A549 (cell line): ENCODE measurements at regions not wholly inside any gene's neighbourhood (a gene's known extent, or its start where the extent isn't known, plus 50 kb on each side); places are given as distances from the start of the nearest gene placed in this dataset.

Experiments used
- ATAC-seq, 2 experiments: fragments of 200-7000 bp in 1 of 2; fragments of >200 bp in 1 of 2; cut with Nextera tagmentation in 1 of 2; cut with Tn5 transposase in 1 of 2; 3 replicates each; pipeline versions ENCODE4 v1.8.0 to v1.9.1; 2018 to 2020; ENCODE audit warnings: mild to moderate bottlenecking in 1 of 2, moderate library complexity in 1 of 2
- CTCF ChIA-PET: fragments of 300-600 bp; sonication (Branson Sonifier 250); formaldehyde crosslinking; extraction: SDS; loops from one replicate; lab custom pipeline; 2021; ENCODE audit warnings: antibody characterized with exemption, inconsistent platforms; lab: Yijun Ruan, JAX
- POLR2A ChIA-PET: fragments of 350-600 bp; formaldehyde crosslinking; extraction: SDS; loops from one replicate; lab custom pipeline; 2021; ENCODE audit warnings: antibody characterized with exemption, inconsistent platforms; lab: Yijun Ruan, JAX
- DNase-seq, 2 experiments: peaks; one replicate each; pipeline versions ENCODE4 v3.0.0 to v3.0.0-alpha.2; 2011 to 2016; ENCODE audit warnings: low read depth in 1 of 2, low spot score in 1 of 2
- FAIRE-seq: peaks from 2 replicates; lab custom pipeline; 2011; peaks lifted over from hg19 to GRCh38; lab: Jason Lieb, UNC
- H3K27ac ChIP-seq, 2 experiments: fragments of >200 bp; sonication (Bioruptor Twin); formaldehyde crosslinking; 3 replicates each; pipeline ENCODE4 v1.5.1; 2016 to 2017
- H3K4me1 ChIP-seq: fragments of >200 bp; sonication (Bioruptor Twin); formaldehyde crosslinking; 3 replicates; pipeline ENCODE4 v1.6.1; 2016
- H3K4me2 ChIP-seq: fragments of >200 bp; sonication (Bioruptor Twin); formaldehyde crosslinking; 3 replicates; pipeline ENCODE4 v1.6.1; 2016
- H3K4me3 ChIP-seq: fragments of >200 bp; sonication (Bioruptor Twin); formaldehyde crosslinking; 3 replicates; pipeline ENCODE4 v1.5.1; 2016
- H3K9me3 ChIP-seq: fragments of >200 bp; sonication (Bioruptor Twin); formaldehyde crosslinking; 3 replicates; pipeline ENCODE4 v1.6.1; 2016
- BCL3 ChIP-seq: fragments of >200 bp; sonication (Bioruptor Twin); formaldehyde crosslinking; IDR thresholded peaks from 3 replicates; pipeline ENCODE4 v1.6.1; 2016
- CBX2 ChIP-seq: fragments of 200-600 bp; sonication (generic); IDR thresholded peaks from 2 replicates; pipeline ENCODE4 v1.6.1; 2016; ENCODE audit warnings: low read depth, mild to moderate bottlenecking, borderline replicate concordance
- CBX8 ChIP-seq: fragments of 200-600 bp; sonication (generic); IDR thresholded peaks from 2 replicates; pipeline ENCODE4 v1.6.1; 2016
- CEBPB ChIP-seq, 2 experiments: fragments of >200 bp in 1 of 2; sonication (Bioruptor Twin) in 1 of 2; formaldehyde crosslinking in 1 of 2; IDR thresholded peaks; 2 replicates each; pipeline ENCODE4 v1.6.1; 2012 to 2016
- CHD2 ChIP-seq: fragments of 150-350 bp; IDR thresholded peaks from 2 replicates; pipeline ENCODE4 v1.6.1; 2014; ENCODE audit warnings: low read length; ENCODE audit not compliant: partially characterized antibody
- CTCF ChIP-seq: fragments of >200 bp; sonication (Bioruptor Twin); formaldehyde crosslinking; IDR thresholded peaks from 3 replicates; pipeline ENCODE4 v1.5.1; 2016
- EHF ChIP-seq: fragments of 250-450 bp; sonication (Bioruptor Pico); IDR thresholded peaks from 2 replicates; pipeline ENCODE4 v1.5.0; 2020; ENCODE audit warnings: mild to moderate bottlenecking
- ELK1 ChIP-seq: fragments of 150-350 bp; IDR thresholded peaks from 2 replicates; pipeline ENCODE4 v1.6.1; 2014; ENCODE audit warnings: low read depth, mild to moderate bottlenecking, low read length
- FOSB ChIP-seq: fragments of 250-450 bp; sonication (Bioruptor Pico); IDR thresholded peaks from 2 replicates; pipeline ENCODE4 v1.5.0; 2020; ENCODE audit warnings: mild to moderate bottlenecking, moderate library complexity
- FOSL2 ChIP-seq, 2 experiments: fragments of 450-650 bp in 1 of 2; fragments of >200 bp in 1 of 2; sonication (Bioruptor Twin) in 1 of 2; formaldehyde crosslinking; IDR thresholded peaks; 2 replicates each; pipeline versions ENCODE4 v1.5.0 to v1.6.1; 2016 to 2020; ENCODE audit warnings: mild to moderate bottlenecking in 1 of 2, moderate library complexity in 1 of 2
- FOXS1 ChIP-seq: fragments of 250-450 bp; sonication (Bioruptor Pico); IDR thresholded peaks from 2 replicates; pipeline ENCODE4 v1.5.0; 2020; ENCODE audit warnings: mild to moderate bottlenecking, moderate library complexity
- HDAC2 ChIP-seq: fragments of 200-600 bp; sonication (generic); IDR thresholded peaks from 2 replicates; pipeline ENCODE4 v1.6.1; 2016
- HMGXB4 ChIP-seq: fragments of 250-450 bp; sonication (Bioruptor Pico); IDR thresholded peaks from 2 replicates; pipeline ENCODE4 v1.5.0; 2021; ENCODE audit warnings: mild to moderate bottlenecking, moderate library complexity, borderline replicate concordance
- HOXB5 ChIP-seq: fragments of 250-450 bp; sonication (Bioruptor Pico); IDR thresholded peaks from 2 replicates; pipeline ENCODE4 v1.5.0; 2020; ENCODE audit warnings: mild to moderate bottlenecking, moderate library complexity
- JUN ChIP-seq, 2 experiments: fragments of >200 bp; sonication (Bioruptor Twin); formaldehyde crosslinking; IDR thresholded peaks; 2 replicates in 1 of 2; 3 replicates in 1 of 2; pipeline ENCODE4 v1.6.1; 2016 to 2017
- KDM1A ChIP-seq: fragments of 200-600 bp; sonication (generic); IDR thresholded peaks from 2 replicates; pipeline ENCODE4 v1.6.1; 2016; ENCODE audit warnings: low read depth, mild to moderate bottlenecking
- KDM5A ChIP-seq: fragments of 200-600 bp; sonication (generic); IDR thresholded peaks from 2 replicates; pipeline ENCODE4 v1.6.1; 2016; ENCODE audit warnings: antibody characterized with exemption, mild to moderate bottlenecking
- MAFK ChIP-seq: fragments of 450-650 bp; IDR thresholded peaks from 2 replicates; pipeline ENCODE4 v1.6.1; 2014; ENCODE audit not compliant: partially characterized antibody
- MAZ ChIP-seq: fragments of 150-350 bp; IDR thresholded peaks from 2 replicates; pipeline ENCODE4 v1.6.1; 2014; ENCODE audit warnings: antibody characterized with exemption, low read depth, low read length, borderline replicate concordance
- PBX3 ChIP-seq: IDR thresholded peaks from 2 replicates; pipeline ENCODE4 v1.6.1; 2012
- PHF8 ChIP-seq: fragments of 200-600 bp; sonication (generic); IDR thresholded peaks from 2 replicates; pipeline ENCODE4 v1.6.1; 2016; ENCODE audit warnings: low read depth, mild to moderate bottlenecking, antibody characterized with exemption, moderate library complexity, borderline replicate concordance
- POLR2A ChIP-seq: IDR thresholded peaks from 2 replicates; pipeline ENCODE4 v1.6.1; 2012; ENCODE audit warnings: mild to moderate bottlenecking, low read length
- POLR2AphosphoS2 ChIP-seq: conservative IDR thresholded peaks from 2 replicates; pipeline ENCODE4 v1.6.1; 2012; ENCODE audit warnings: low read length, improper control_type of control experiment, inconsistent platforms
- RAD21 ChIP-seq, 2 experiments: fragments of >200 bp in 1 of 2; sonication (Bioruptor Twin) in 1 of 2; formaldehyde crosslinking in 1 of 2; IDR thresholded peaks in 1 of 2; conservative IDR thresholded peaks in 1 of 2; 2 replicates in 1 of 2; 3 replicates in 1 of 2; pipeline ENCODE4 v1.6.1; 2012 to 2018; ENCODE audit warnings: inconsistent platforms in 1 of 2
- RNF2 ChIP-seq: fragments of 200-600 bp; sonication (generic); IDR thresholded peaks from 2 replicates; pipeline ENCODE4 v1.6.1; 2016; ENCODE audit warnings: low read depth, mild to moderate bottlenecking, antibody characterized with exemption, moderate library complexity, borderline replicate concordance
- SMC3 ChIP-seq: fragments of >200 bp; sonication (Bioruptor Twin); formaldehyde crosslinking; IDR thresholded peaks from 3 replicates; pipeline ENCODE4 v1.6.1; 2018; ENCODE audit warnings: inconsistent platforms
- TFCP2L1 ChIP-seq: fragments of 250-450 bp; sonication (Bioruptor Pico); IDR thresholded peaks from 2 replicates; pipeline ENCODE4 v1.5.0; 2021; ENCODE audit warnings: mild to moderate bottlenecking
- USF2 ChIP-seq: fragments of 450-650 bp; IDR thresholded peaks from 2 replicates; pipeline ENCODE4 v1.6.1; 2014; ENCODE audit warnings: antibody characterized with exemption
- ZC3H11A ChIP-seq: fragments of 450-650 bp; IDR thresholded peaks from 2 replicates; pipeline ENCODE4 v1.6.1; 2014; ENCODE audit warnings: antibody characterized with exemption, mild to moderate bottlenecking
- ZNF302 ChIP-seq: fragments of 250-450 bp; sonication (Bioruptor Pico); IDR thresholded peaks from 2 replicates; pipeline ENCODE4 v1.9.0; 2021; ENCODE audit warnings: inconsistent platforms, mild to moderate bottlenecking, moderate library complexity
- WGBS: methylation state at CpG from one replicate; pipeline ENCODE4 v1.1.6; 2017; ENCODE audit errors: missing lambda C conversion rate; 5-methylcytosine and 5-hydroxymethylcytosine counted together

- DNase-seq (no peak), FAIRE-seq (no peak), ATAC-seq (no peak)
- ChIA-PET POLR2A (no interaction called here), CTCF (interaction anchor here (1.1 kb wide), 1 partner anchor 11 kb away, joined by 3 read pairs; no protein-coding TSS in a partner anchor)
- WGBS, result 9% methylated on average over 10 of the region's 10 CpGs
- TF ChIP-seq KDM1A, result no peak
- TF ChIP-seq USF2, result no peak
- TF ChIP-seq ZC3H11A, result no peak
- no peak for TF ChIP-seq CTCF
- TF ChIP-seq FOSB, result no peak
- TF ChIP-seq PBX3, result no peak
- no peak for TF ChIP-seq PHF8
- TF ChIP-seq FOSL2 (IDR thresholded peaks at IDR 0.05), result no peak
- no peak for TF ChIP-seq FOSL2 (CRISPR knock-in tag; IDR thresholded peaks at IDR 0.05)
- no peak for TF ChIP-seq CBX8
- no peak for TF ChIP-seq JUN (IDR thresholded peaks at IDR 0.05)
- TF ChIP-seq MAFK, result no peak
- no peak for TF ChIP-seq FOXS1 (CRISPR knock-in tag)
- no peak for TF ChIP-seq HDAC2
- TF ChIP-seq KDM5A, result no peak
- TF ChIP-seq POLR2A, result no peak
- no peak for TF ChIP-seq BCL3
- TF ChIP-seq EHF, result no peak
- no peak for TF ChIP-seq RNF2
- no peak for TF ChIP-seq TFCP2L1 (CRISPR knock-in tag)
- TF ChIP-seq HOXB5 (CRISPR knock-in tag), result no peak
- no peak overlapping the region for H3K4me2 ChIP-seq
- H3K4me3 ChIP-seq, result no peak overlapping the region
- no peaks in the 10 kb centered on the region for H3K9me3 ChIP-seq
- no peaks in the 10 kb centered on the region for H3K4me1 ChIP-seq
- H3K27ac ChIP-seq, result no peak overlapping the region
Observed at GRCh38 chr1:208450958-208451357, 206.8 kb upstream of the PLXNA2 start.

- Histone ChIP-seq H3K4me3 (no peak overlapping the region), H3K9me3 (no peaks in the 10 kb centered on the region), H3K4me1 (no peaks in the 10 kb centered on the region), H3K27ac (no peak overlapping the region), H3K4me2 (no peak overlapping the region)
- ATAC-seq (no peak), FAIRE-seq (no peak), DNase-seq (no peak)
- ChIA-PET CTCF (interaction anchor here (0.8 kb wide), 1 partner anchor 434 kb away, joined by 4 read pairs; no protein-coding TSS in a partner anchor), POLR2A (no interaction called here)
- 19% methylated on average over 3 of the region's 3 CpGs for WGBS
- TF ChIP-seq SMC3, result no peak
- no peak for TF ChIP-seq HOXB5 (CRISPR knock-in tag)
- TF ChIP-seq USF2, result no peak
- TF ChIP-seq CBX2, result no peak
- TF ChIP-seq HMGXB4, result no peak
- no peak for TF ChIP-seq TFCP2L1 (CRISPR knock-in tag)
- TF ChIP-seq ZNF302 (CRISPR knock-in tag), result no peak
- no peak for TF ChIP-seq ELK1
- TF ChIP-seq ZC3H11A, result no peak
- no peak for TF ChIP-seq MAZ
- TF ChIP-seq RAD21 (conservative IDR thresholded peaks at IDR 0.05 in 1 of 2, IDR thresholded peaks at IDR 0.05 in 1 of 2), result no peak
- TF ChIP-seq CEBPB (IDR thresholded peaks at IDR 0.05), result no peak
- TF ChIP-seq POLR2AphosphoS2, result no peak
- TF ChIP-seq CHD2, result no peak
- no peak for TF ChIP-seq POLR2A
- TF ChIP-seq FOSL2 (IDR thresholded peaks at IDR 0.05), result no peak
- no peak for TF ChIP-seq FOSL2 (CRISPR knock-in tag; IDR thresholded peaks at IDR 0.05)
Observed at GRCh38 chr1:208455821-208456220, 211.6 kb upstream of the PLXNA2 start.
